ENCODE measurements at regions not wholly inside any gene's neighbourhood (a gene's known extent, or its start where the extent isn't known, plus 50 kb on each side); places are given as distances from the start of the nearest gene placed in this dataset.

- Histone ChIP-seq H3K79me2 (ENCODE audit: low read length) (no peaks in the 10 kb centered on the region), H3K9ac (ENCODE audit: low read length) (no peak overlapping the region), H3K4me3 (ENCODE audit: low read length) (no peak overlapping the region), H2AFZ (ENCODE audit: low read depth, low read length) (no peak overlapping the region), H3K9me3 (ENCODE audit: insufficient read depth, low read length) (no peaks in the 10 kb centered on the region), H3K27me3 (ENCODE audit: low read depth, low read length) (no peaks in the 10 kb centered on the region), H3K27ac (ENCODE audit: low read length) (no peak overlapping the region), H3K4me1 (ENCODE audit: low read length) (no peaks in the 10 kb centered on the region), H3K36me3 (replicated peaks; ENCODE audit: low read depth, low read length) (no peaks in the 10 kb centered on the region), H4K20me1 (ENCODE audit: insufficient read depth, low read length) (no peaks in the 10 kb centered on the region), H3K4me2 (ENCODE audit: low read length) (no peak overlapping the region)
- no peak for TF ChIP-seq CTCF (IDR thresholded peaks at IDR 0.05; ENCODE audit: low read depth, low read length)
- TF ChIP-seq EZH2phosphoT487 (IDR thresholded peaks at IDR 0.05; ENCODE audit: low read depth): no peak
These were observed 161.0 kb upstream of the HS3ST1 start for GRCh38 chr4:11589676-11590075.

- Histone ChIP-seq H3K36me3 (replicated peaks; ENCODE audit: low read depth, low read length) (no peaks in the 10 kb centered on the region), H3K4me3 (ENCODE audit: low read length) (no peak overlapping the region), H4K20me1 (ENCODE audit: insufficient read depth, low read length) (no peaks in the 10 kb centered on the region), H3K9ac (ENCODE audit: low read length) (no peak overlapping the region), H3K4me2 (ENCODE audit: low read length) (no peak overlapping the region), H3K27ac (ENCODE audit: low read length) (no peak overlapping the region), H3K4me1 (ENCODE audit: low read length) (no peaks in the 10 kb centered on the region), H3K27me3 (ENCODE audit: low read depth, low read length) (no peaks in the 10 kb centered on the region), H3K9me3 (ENCODE audit: insufficient read depth, low read length) (no peaks in the 10 kb centered on the region), H2AFZ (ENCODE audit: low read depth, low read length) (no peak overlapping the region), H3K79me2 (ENCODE audit: low read length) (no peaks in the 10 kb centered on the region)
- TF ChIP-seq EZH2phosphoT487 (IDR thresholded peaks at IDR 0.05; ENCODE audit: low read depth): no peak
- TF ChIP-seq CTCF (IDR thresholded peaks at IDR 0.05; ENCODE audit: low read depth, low read length): no peak
These were observed 159.1 kb upstream of the HS3ST1 start for GRCh38 chr4:11587797-11588196.

- no peak for TF ChIP-seq CTCF (IDR thresholded peaks at IDR 0.05; ENCODE audit: low read depth, low read length)
- no peak for TF ChIP-seq EZH2phosphoT487 (IDR thresholded peaks at IDR 0.05; ENCODE audit: low read depth)
- no peaks in the 10 kb centered on the region for H4K20me1 ChIP-seq (ENCODE audit: insufficient read depth, low read length)
- no peaks in the 10 kb centered on the region for H3K36me3 ChIP-seq (replicated peaks; ENCODE audit: low read depth, low read length)
- H3K9me3 ChIP-seq (ENCODE audit: insufficient read depth, low read length): no peaks in the 10 kb centered on the region
- no peak overlapping the region for H3K4me3 ChIP-seq (ENCODE audit: low read length)
- no peak overlapping the region for H3K4me2 ChIP-seq (ENCODE audit: low read length)
- H3K27ac ChIP-seq (ENCODE audit: low read length): no peak overlapping the region
- H3K79me2 ChIP-seq (ENCODE audit: low read length): no peaks in the 10 kb centered on the region
- H2AFZ ChIP-seq (ENCODE audit: low read depth, low read length): no peak overlapping the region
- H3K27me3 ChIP-seq (ENCODE audit: low read depth, low read length): no peaks in the 10 kb centered on the region
- H3K4me1 ChIP-seq (ENCODE audit: low read length): no peaks in the 10 kb centered on the region
- H3K9ac ChIP-seq (ENCODE audit: low read length): no peak overlapping the region
These were observed 156.8 kb upstream of the HS3ST1 start for GRCh38 chr4:11585506-11585905.

- Histone ChIP-seq H3K9ac (ENCODE audit: low read length) (no peak overlapping the region), H3K79me2 (ENCODE audit: low read length) (no peaks in the 10 kb centered on the region), H3K9me3 (ENCODE audit: insufficient read depth, low read length) (no peaks in the 10 kb centered on the region)
These were observed 139.8 kb upstream of the HS3ST1 start for GRCh38 chr4:11568511-11568910.

More at GRCh38 chr4:11568511-11568910, 139.8 kb upstream of the HS3ST1 start:
- Histone ChIP-seq H3K27me3 (ENCODE audit: low read depth, low read length) (no peaks in the 10 kb centered on the region), H3K4me2 (ENCODE audit: low read length) (no peak overlapping the region), H3K4me3 (ENCODE audit: low read length) (no peak overlapping the region), H2AFZ (ENCODE audit: low read depth, low read length) (no peak overlapping the region), H3K36me3 (replicated peaks; ENCODE audit: low read depth, low read length) (peaks cover 3% of the 10 kb centered on the region), H4K20me1 (ENCODE audit: insufficient read depth, low read length) (no peaks in the 10 kb centered on the region), H3K4me1 (ENCODE audit: low read length) (peaks cover 36% of the 10 kb centered on the region), H3K27ac (ENCODE audit: low read length) (no peak overlapping the region)
- TF ChIP-seq EZH2phosphoT487 (IDR thresholded peaks at IDR 0.05; ENCODE audit: low read depth): no peak
- TF ChIP-seq CTCF (IDR thresholded peaks at IDR 0.05; ENCODE audit: low read depth, low read length): no peak
